Pancreas (tissue), 10 donors: ENCODE measurements at regions not wholly inside any gene's neighbourhood (a gene's known extent, or its start where the extent isn't known, plus 50 kb on each side); places are given as distances from the start of the nearest gene placed in this dataset.

ENCODE experiments used
- ATAC-seq, 4 donors: fragments of 200-7000 bp; cut with Tn5 transposase; one replicate each; pipeline versions ENCODE4 v1.8.0 to v1.9.1; 2020; ENCODE audit warnings: mild to moderate bottlenecking in 4 of 4, moderate library complexity in 4 of 4
- DNase-seq, 6 donors: peaks; one replicate each; pipeline ENCODE4 v3.0.0-alpha.2; 2020
- FAIRE-seq: peaks from 2 replicates; lab custom pipeline; 2012; peaks lifted over from hg19 to GRCh38; lab: Jason Lieb, UNC
- H3K27ac ChIP-seq, 4 donors: fragments of 200-600 bp; sonication (generic); 1 replicate in 3 of 4; 2 replicates in 1 of 4; pipeline versions ENCODE4 v1.5.0 to v1.8.0; 2020
- H3K27me3 ChIP-seq, 4 donors: fragments of 200-600 bp; one replicate each; pipeline ENCODE4 v1.8.0; 2021
- H3K36me3 ChIP-seq, 3 donors: fragments of 200-600 bp; sonication (generic) in 1 of 3; one replicate each; pipeline versions ENCODE4 v1.5.0 to v1.8.0; 2020 to 2021
- H3K4me1 ChIP-seq, 3 donors: fragments of 200-600 bp; one replicate each; pipeline ENCODE4 v1.8.0; 2021
- H3K4me3 ChIP-seq, 4 donors: fragments of 200-600 bp; sonication (generic) in 2 of 4; one replicate each; pipeline versions ENCODE4 v1.5.0 to v1.8.0; 2020 to 2021
- H3K9me3 ChIP-seq, 4 donors: fragments of 200-600 bp; one replicate each; pipeline ENCODE4 v1.8.0; 2021
- CTCF ChIP-seq, 4 donors: fragments of 200-600 bp; sonication (generic) in 3 of 4; IDR thresholded peaks; one replicate each; pipeline versions ENCODE4 v1.5.0 to v1.8.0; 2021; ENCODE audit warnings: antibody characterized with exemption in 4 of 4
- WGBS, 2 donors: extraction: QIAGEN DNeasy Blood & Tissue Kit; methylation state at CpG; one replicate each; pipeline ENCODE4 v1.1.7; 2013; 5-methylcytosine and 5-hydroxymethylcytosine counted together
- intact Hi-C, 3 donors: fragments of 100-400 bp; cut with DNase I; formaldehyde crosslinking; loops; one replicate each; pipeline versions ENCODE4 v1.11.1 to v1.14.2; 2022
- donor health status: healthy with polysubstance abuse.
- donor health status: DM: no; HTN: no; CAD: no; lungs with moderate emphysema.
- donor health status: DM: no; HTN: no; CAD: no.
- donor health status: control.
- donor health status: control.
- donor health status: Bipolar disorder and iron deficiency.
- donor health status: DM: yes; HTN: yes; CAD: no.
- donor health status: DM: no; HTN: no; CAD: no.
- donor health status: DM: no; HTN: no; CAD: no.
- donor health status: DM: yes; HTN: yes; CAD: no.

- intact Hi-C loops: no loop called here
- peak in 1 of 6 donors; percentile 53 for DNase-seq
- Histone ChIP-seq H3K27ac (no peak overlapping the region), H3K36me3 (peaks cover 0 to 8% (median 0%) of the 10 kb centered on the region in 3 donors), H3K9me3 (no peaks in the 10 kb centered on the region), H3K27me3 (no peaks in the 10 kb centered on the region), H3K4me3 (no peak overlapping the region), H3K4me1 (peaks cover 0 to 5% (median 0%) of the 10 kb centered on the region in 3 donors)
- no peak for TF ChIP-seq CTCF (IDR thresholded peaks at IDR 0.05)
- no peak for FAIRE-seq
- WGBS, 2 donors: 92 to 93% methylated on average over 15 of the region's 15 CpGs
- no peak for ATAC-seq
Measured at GRCh38 chr12:124450376-124450750, 117.0 kb downstream of the NCOR2 start.

GRCh38 chr12:124449623-124450375, 117.6 kb downstream of the NCOR2 start:
- TF ChIP-seq CTCF (IDR thresholded peaks at IDR 0.05): no peak
- peaks cover 0 to 5% (median 0%) of the 10 kb centered on the region in 3 donors for H3K4me1 ChIP-seq
- H3K9me3 ChIP-seq: no peaks in the 10 kb centered on the region
- H3K4me3 ChIP-seq: no peak overlapping the region
- 84 to 87% methylated on average over 24 to 25 of the region's 25 CpGs for WGBS, 2 donors
- no peak overlapping the region for H3K27ac ChIP-seq
- FAIRE-seq (no peak), ATAC-seq (no peak), DNase-seq (peak in 1 of 6 donors; percentile 47)
- H3K36me3 ChIP-seq: peaks cover 0 to 13% (median 0%) of the 10 kb centered on the region in 3 donors
- intact Hi-C loops: no loop called here
- H3K27me3 ChIP-seq: no peaks in the 10 kb centered on the region

GRCh38 chr12:124448955-124449622, 118.3 kb downstream of the NCOR2 start:
- 93 to 96% methylated on average over 12 of the region's 12 CpGs for WGBS, 2 donors
- Histone ChIP-seq H3K27ac (no peak overlapping the region), H3K36me3 (peaks cover 0 to 17% (median 0%) of the 10 kb centered on the region in 3 donors), H3K27me3 (no peaks in the 10 kb centered on the region), H3K4me3 (no peak overlapping the region), H3K9me3 (no peaks in the 10 kb centered on the region), H3K4me1 (peaks cover 0 to 4% (median 0%) of the 10 kb centered on the region in 3 donors)
- TF ChIP-seq CTCF (IDR thresholded peaks at IDR 0.05): no peak
- intact Hi-C loops: no loop called here
- ATAC-seq (no peak), DNase-seq (peak in 1 of 6 donors; percentile 24), FAIRE-seq (no peak)

GRCh38 chr12:124448241-124448954, 119.0 kb downstream of the NCOR2 start:
- H3K36me3 ChIP-seq: peaks cover 0 to 17% (median 0%) of the 10 kb centered on the region in 3 donors
- FAIRE-seq: no peak
- no peaks in the 10 kb centered on the region for H3K27me3 ChIP-seq
- WGBS, 2 donors: 92 to 97% methylated on average over 23 of the region's 23 CpGs
- H3K4me3 ChIP-seq: no peak overlapping the region
- no peaks in the 10 kb centered on the region for H3K9me3 ChIP-seq
- TF ChIP-seq CTCF (IDR thresholded peaks at IDR 0.05): no peak
- ATAC-seq: no peak
- intact Hi-C loops: no loop called here
- H3K4me1 ChIP-seq: no peaks in the 10 kb centered on the region
- peak in 1 of 6 donors; percentile 41 for DNase-seq
- no peak overlapping the region for H3K27ac ChIP-seq
